Upper lobe of left lung (tissue), 4 donors: ENCODE measurements at regions not wholly inside any gene's neighbourhood (a gene's known extent, or its start where the extent isn't known, plus 50 kb on each side); places are given as distances from the start of the nearest gene placed in this dataset.

Experiments used
- CTCF ChIP-seq, 6 experiments: fragments of 450-650 bp in 4 of 6; fragments of 200-600 bp in 2 of 6; sonication (generic) in 2 of 6; IDR thresholded peaks; one replicate each; pipeline ENCODE4 v1.5.1; 2016 to 2019; ENCODE audit warnings: antibody characterized with exemption in 6 of 6
- POLR2A ChIP-seq, 4 donors: fragments of 450-650 bp; IDR thresholded peaks; one replicate each; pipeline ENCODE4 v1.5.1; 2016 to 2017; ENCODE audit warnings: antibody characterized with exemption in 4 of 4, mild to moderate bottlenecking in 2 of 4
- POLR2AphosphoS5 ChIP-seq, 2 donors: sonication (generic); formaldehyde crosslinking; IDR thresholded peaks; one replicate each; pipeline ENCODE4 v1.5.1; 2017; ENCODE audit warnings: antibody characterized with exemption in 2 of 2

GRCh38 chr5:164934561-164934960 is 1429.1 kb downstream of the MAT2B start:
- TF ChIP-seq CTCF (IDR thresholded peaks at IDR 0.05) = no peak
- no peak for TF ChIP-seq POLR2AphosphoS5 (IDR thresholded peaks at IDR 0.05)
- no peak for TF ChIP-seq POLR2A (IDR thresholded peaks at IDR 0.05)
